ENCODE measurements at regions not wholly inside any gene's neighbourhood (a gene's known extent, or its start where the extent isn't known, plus 50 kb on each side); places are given as distances from the start of the nearest gene placed in this dataset.
A peak's percentile ranks its signal among the peaks of the same experiment; 100 is the strongest.

DNA sequence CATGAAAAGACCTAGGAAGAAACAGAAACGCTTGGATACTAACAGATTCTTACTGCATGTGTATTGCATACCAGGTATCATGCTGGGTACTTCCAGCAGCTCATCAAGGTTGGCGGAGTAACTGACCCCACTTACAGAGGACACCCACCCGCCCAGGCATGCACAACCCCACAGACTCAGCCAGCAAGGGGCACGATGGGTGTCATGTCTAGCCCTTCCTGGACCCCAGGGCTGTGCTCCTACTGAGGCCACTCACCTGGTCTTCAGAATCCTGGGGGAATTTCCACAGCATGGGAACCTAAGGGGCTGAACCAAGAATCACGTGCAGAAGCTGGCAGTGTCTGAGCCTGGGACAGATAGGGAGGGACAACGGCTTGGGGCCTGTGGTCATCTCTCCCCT, 134.1 kb upstream of the ZNF32 start:
- no peak for DNase-seq
- intact Hi-C loops (cut with DNase I) = no loop called here

DNA sequence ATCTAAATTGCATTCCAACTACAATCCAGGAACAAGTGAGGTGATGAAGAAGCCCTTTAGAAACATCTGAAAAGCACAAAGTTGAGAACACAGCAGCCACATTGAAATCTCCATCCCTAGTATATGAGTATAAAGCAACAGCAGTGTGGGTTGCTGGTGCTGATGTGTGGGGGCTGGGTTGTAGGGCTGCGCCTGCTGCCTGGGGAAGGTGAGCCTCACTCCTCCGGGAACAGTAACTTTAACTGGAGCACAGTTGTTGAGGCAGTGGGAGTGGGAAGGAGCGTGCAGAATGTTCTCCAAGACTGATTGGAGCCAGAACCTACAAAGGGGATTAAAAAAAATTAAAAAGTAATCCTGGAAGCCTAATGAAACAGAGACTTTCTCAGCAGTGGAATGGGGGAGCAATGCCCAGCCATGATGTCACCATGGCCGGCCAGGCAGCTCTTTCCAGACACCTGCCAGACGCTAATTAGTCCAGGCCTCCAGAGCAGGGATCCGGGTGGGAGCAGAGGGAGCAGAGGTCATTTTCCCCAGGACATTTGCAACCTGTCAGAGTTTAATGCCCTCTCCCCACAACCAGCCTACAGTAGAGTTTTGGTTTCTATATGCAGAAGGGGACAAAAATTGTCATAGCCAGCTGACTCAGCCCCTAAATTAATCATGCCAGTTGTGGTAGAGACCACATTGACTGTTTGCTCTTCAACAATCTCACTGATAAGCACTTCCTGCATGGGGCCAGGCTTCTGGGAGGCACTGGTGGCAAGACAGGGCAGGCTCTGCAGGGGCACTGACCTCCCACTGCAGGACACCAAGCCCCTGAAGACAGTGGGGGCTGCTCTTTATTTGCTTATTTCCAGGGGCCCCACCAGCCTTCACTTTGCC, 133.0 kb upstream of the ZNF32 start:
- intact Hi-C loops (cut with DNase I) = no loop called here
- no peak for DNase-seq

GRCh38 chr10:43778571-43778970, 129.9 kb upstream of the ZNF32 start:
- intact Hi-C loops (cut with DNase I) = no loop called here
- DNase-seq = no peak

- no peak for DNase-seq
- intact Hi-C loops (cut with DNase I) = no loop called here
Measured at GRCh38 chr10:43775384-43775783, 126.7 kb upstream of the ZNF32 start.

DNA sequence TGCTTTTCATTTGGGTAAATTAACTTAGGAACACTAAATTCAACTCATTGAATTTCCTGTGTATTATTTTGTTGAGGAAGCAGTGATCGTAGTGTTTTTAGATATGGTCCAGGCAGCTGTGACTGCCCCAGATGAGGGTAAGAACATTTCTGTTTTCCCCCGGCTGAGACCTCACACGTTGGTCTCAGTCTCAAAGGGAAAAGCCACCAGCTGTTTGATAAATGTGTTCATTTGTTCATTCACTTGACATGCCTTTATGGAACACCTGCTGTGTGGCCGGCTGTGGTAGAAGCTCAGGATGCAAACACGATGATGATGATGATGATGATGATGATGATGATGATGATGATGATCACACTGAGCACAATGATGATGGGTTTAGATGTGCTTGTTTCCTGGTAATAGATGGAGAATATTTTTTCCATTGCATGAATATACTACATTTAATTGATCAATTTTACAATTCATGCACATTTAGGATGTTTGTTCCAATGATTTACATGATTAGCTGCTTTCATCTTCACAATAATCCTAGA, 125.6 kb upstream of the ZNF32 start:
- intact Hi-C loops (cut with DNase I) = no loop called here

GRCh38 chr10:43773736-43774135, 125.1 kb upstream of the ZNF32 start:
- intact Hi-C loops (cut with DNase I) = no loop called here
- no peak for DNase-seq

More for the DNA sequence above, 125.6 kb upstream of the ZNF32 start:
- no peak for DNase-seq

GRCh38 chr10:43772171-43772570, 123.5 kb upstream of the ZNF32 start:
- DNase-seq = no peak
- intact Hi-C loops (cut with DNase I) = no loop called here

DNA sequence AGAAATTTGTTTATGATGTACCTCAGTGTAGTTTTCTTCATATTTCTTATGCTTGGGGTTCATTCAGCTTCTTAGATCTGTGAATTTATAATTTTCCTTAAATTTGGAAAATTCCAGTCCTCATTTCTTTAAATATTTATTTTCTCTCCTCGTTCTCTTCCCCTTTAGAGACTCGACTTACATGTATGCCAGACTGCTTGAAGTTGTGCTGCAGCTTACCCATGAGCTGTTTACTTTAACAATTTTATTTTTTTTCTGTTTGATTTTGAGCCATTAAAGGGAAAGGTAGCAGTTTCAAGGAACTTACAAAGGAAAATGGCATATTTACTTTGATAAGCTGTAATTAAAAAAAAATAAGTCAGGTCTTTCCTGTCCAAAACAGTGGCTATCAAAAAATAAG, 123.0 kb upstream of the ZNF32 start:
- intact Hi-C loops (cut with DNase I) = no loop called here
- DNase-seq = no peak

- intact Hi-C loops (cut with DNase I) = no loop called here
- DNase-seq = no peak
Measured at GRCh38 chr10:43765516-43765915, 116.8 kb upstream of the ZNF32 start.

DNA sequence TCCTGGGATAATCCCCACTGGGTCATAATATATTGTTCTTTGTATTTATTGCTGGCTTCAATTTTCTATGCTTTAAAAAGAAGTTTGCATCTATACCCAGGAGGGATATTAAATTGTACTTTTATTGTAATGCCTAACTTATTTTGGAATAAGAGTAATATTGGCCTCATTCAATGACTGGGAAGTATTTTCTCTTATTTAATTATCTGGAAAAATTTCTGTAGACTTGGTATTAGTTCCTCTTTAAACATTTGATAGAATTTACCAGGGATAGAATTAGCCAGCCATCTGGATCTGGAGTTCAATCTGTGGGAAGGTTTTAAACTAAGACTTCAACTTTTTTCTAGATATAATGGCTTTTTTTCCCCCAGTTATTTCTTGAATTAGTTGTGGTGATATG, 115.2 kb upstream of the ZNF32 start:
- no peak for DNase-seq
- intact Hi-C loops (cut with DNase I) = no loop called here

DNA sequence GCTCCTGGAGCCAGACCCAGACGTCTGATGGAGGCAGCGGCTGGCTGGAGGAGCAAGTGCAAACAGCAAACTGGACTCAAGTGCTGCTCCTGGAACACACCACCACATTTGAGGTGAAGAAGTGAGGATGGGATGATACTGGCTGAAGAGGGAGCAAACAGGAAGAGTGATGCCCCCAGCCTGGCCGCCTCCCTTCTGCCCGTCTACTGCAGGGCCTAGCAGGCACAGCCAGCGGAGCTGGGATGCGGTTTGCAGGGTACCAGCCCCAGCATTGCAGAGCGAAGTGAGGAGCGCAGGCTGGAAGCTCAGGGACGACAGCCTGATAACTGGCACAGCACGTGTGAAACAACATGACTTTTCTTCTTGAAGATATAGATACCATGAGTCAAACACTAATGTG, 111.8 kb upstream of the ZNF32 start:
- intact Hi-C loops (cut with DNase I) = no loop called here
- DNase-seq = no peak

DNA sequence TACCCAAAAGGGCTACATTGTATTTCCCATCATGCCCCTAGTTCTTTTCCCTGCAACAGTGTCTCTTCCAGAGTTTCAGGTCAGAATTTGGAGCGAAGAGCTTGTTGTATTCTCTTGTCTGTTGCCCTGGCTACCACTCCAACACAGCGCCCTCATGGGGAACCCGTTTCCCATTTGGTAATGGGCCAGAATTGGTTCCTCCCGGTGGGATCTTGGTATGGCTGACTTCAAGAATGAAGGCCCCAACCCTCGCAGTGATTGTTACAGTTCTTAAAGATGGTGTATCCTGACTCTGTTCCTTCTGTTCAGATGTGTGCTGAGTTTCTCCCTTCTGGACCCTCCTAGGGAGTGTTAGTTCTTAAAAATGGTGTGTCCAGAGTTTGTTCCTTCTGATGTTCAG, 110.5 kb upstream of the ZNF32 start:
- DNase-seq = no peak
- intact Hi-C loops (cut with DNase I) = no loop called here

DNA sequence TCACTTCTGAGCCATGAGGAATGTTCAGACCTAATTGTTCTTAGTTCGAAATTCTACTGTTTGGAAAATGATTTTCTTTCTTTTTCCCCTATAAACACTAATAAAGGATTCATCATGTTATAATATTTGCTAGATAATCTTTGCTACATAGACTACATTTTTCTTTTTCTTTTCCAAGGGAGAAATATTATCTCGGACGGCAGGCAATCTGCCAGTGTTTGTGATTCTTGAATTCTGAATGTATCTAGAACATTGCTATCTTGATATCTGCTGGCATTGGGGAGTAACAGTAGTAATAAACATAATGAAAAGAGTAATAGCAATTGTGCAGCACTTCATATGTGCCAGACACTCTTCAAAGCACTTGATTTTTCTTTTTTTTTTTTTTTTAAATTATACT, 107.7 kb upstream of the ZNF32 start:
- intact Hi-C loops (cut with DNase I) = no loop called here
- DNase-seq = no peak

DNA sequence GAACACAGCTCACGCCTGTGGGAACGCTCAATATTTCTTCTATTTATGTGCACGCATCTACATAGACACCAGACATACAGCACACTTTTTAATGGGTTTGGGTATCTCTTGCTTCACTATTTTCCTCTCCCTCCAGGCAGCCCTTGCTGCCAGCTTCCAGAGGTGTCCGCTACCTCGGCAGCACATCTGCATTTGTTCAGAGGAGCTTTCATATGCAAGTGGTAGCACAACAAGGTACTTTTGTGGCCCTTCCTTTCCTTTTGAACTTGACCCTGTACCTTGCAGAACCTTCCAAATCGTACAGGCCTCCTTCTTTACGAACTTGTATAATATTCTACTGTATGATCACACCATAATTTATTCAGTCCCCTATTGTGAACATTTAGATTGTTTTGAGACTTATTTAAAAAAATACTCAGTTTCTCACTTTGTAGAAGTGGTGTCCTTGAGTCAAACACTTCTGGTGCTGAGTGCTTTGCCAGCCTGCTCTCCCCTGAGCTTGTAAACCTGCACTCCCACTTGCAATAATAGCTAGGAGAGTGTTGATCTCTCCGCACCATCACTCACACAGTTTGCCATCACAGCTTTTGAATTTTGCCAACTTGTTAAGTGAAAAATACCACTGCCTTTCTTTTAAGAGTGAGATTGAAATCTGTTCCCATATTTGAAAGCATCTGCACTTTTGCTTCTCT, 106.0 kb upstream of the ZNF32 start:
- intact Hi-C loops (cut with DNase I) = no loop called here
- DNase-seq = no peak

- intact Hi-C loops (cut with DNase I) = no loop called here
- DNase-seq = peak in 1 of 10 donors; percentile 73
Measured at GRCh38 chr10:43753397-43754061, 104.8 kb upstream of the ZNF32 start.

DNA sequence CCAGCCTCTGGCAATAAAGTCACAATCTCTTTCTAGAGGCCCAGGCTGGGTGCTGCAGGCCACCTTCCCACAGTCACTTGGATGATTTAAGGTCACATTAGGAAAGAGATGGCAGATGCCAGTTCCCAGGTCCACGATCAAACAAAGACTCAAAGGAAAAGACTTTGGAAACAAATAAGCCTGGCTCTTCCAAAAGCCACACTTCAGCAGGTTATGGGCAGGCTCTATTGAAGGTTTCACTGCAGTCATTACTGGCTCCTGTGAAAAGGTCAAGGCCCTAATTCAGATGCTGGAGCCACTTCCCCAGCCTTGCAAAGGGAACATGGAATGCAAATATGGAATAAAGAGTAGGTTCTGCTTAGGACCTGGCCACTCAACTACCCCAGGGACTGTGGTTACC, 104.0 kb upstream of the ZNF32 start:
- DNase-seq = no peak
- intact Hi-C loops (cut with DNase I) = no loop called here

GRCh38 chr10:43751646-43752045, 103.0 kb upstream of the ZNF32 start:
- no peak for DNase-seq
- intact Hi-C loops (cut with DNase I) = no loop called here

- no peak for DNase-seq
- intact Hi-C loops (cut with DNase I) = no loop called here
Measured at GRCh38 chr10:43749940-43750552, 101.4 kb upstream of the ZNF32 start.

- DNase-seq = no peak
- intact Hi-C loops (cut with DNase I) = no loop called here
Measured at GRCh38 chr10:43749145-43749576, 100.5 kb upstream of the ZNF32 start.

DNA sequence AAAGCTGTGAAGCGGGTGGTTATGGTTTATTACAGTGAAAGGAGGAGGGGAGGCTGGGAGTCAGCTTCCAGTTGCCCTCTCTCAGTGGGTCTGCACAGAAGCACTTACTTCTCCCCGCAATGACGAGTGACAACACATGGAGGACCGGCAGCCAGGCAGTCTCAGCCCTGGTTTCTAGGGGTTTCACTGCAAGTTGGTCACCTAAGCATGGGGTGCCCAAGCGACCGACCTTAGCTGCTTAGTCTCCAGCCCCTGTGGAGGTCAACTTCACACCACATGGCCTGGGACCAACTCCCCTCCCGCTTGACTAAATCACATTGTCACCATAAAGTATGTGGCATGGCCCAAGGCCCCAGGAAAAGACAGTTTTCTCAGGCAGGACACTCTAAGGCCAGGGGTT, 99.9 kb upstream of the ZNF32 start:
- intact Hi-C loops (cut with DNase I) = no loop called here

GRCh38 chr10:43746906-43747305, 98.2 kb upstream of the ZNF32 start:
- intact Hi-C loops (cut with DNase I) = no loop called here
- no peak for DNase-seq

More for the DNA sequence above, 99.9 kb upstream of the ZNF32 start:
- peak in 1 of 10 donors; percentile 74 for DNase-seq

Data from posterior cingulate gyrus (tissue), 11 donors.